ENCODE measurements at regions not wholly inside any gene's neighbourhood (a gene's known extent, or its start where the extent isn't known, plus 50 kb on each side); places are given as distances from the start of the nearest gene placed in this dataset.

DNA sequence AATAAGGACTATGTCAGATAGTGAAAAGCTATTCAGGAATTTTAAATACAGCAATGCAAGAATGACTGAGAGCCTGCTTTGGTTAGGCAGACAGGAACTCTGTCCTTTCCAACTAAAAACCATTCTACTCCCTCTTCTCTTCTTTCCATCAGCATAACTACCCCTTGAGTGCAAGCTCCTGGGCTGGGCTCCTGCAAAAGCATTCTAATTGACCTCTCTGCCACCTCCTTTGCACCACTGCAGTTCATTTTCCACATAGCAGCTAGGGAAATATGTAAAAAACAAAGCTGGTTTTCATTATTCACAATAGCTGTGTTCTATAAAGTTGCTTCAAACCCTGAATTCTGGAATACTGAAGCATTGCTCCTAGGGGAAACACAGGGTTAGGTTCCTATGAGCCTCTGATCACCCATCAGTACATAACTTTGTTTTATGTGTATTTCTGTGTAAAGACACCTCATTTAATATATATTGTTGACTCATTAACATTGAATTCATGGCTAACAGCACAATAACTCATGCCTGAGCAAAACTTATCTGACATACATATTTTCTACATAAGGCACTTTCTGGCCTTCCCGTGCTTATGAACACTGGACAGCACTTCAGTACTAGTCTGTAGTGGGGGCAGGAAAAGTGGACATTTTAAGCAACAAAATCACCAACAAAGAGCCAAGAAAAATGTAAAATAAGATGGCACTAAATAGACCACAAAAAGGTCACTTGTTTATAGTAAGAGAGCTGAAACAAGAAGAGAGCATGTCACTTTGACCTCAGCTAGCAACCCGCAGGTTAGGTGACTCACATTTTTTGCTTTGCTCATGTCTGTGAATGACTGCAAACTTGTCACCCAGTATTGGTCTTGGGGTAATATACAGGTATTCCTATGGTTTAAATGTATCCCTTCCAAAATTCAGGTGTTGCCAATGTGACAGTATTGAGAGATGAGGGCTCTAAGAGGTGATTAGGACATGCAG lies 57.9 kb upstream of the IRF2BP2 start:
- no peak for DNase-seq (ENCODE audit: low spot score)

DNA sequence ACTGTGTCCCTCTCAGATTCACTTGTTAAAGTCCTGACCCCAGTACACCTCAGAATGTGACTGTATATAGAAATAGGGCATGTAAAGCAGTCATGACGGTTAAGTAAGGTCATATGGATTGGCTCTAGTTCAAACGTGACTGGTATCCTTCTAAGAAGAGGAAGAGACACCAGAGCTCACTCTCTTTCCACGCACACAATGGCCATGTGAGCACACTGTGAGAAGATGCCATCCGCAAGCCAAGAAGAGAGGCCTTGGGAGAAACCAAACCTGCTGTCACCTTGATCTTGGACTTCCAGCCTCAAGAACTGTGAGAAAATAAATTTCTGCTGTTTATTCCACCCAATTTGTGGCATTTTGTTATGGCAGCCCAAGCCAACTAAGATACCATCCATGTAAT lies 56.8 kb upstream of the IRF2BP2 start:
- no peak for DNase-seq (ENCODE audit: low spot score)

DNA sequence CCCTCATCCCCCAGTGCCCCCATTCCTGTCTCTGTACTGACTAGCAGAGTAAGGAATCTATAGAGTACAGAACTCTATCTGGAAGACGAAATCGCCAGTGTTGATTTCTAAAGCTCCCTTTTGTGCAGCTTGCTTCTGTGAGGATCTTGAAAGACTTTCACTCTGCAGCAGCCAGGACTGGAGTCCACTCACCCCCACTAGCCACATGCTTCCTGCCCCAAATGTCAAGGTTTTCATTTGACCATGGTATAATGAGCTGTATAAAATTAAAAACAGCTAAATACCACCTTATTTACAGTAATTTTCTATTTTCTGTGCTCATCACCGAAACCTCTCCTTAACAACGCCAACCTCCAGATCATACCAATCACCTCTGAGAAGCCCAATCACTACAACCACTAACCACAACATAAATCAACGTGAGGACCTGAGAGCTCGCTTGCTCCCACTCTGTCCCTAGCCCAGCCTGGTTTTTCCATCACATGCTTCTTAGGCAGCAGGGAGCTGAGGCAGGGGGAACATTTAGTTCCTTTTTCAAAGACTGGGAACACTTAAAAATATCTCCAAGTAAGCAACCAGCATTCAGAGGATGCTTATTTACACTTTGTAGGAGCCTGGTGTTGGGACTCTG lies 56.1 kb upstream of the IRF2BP2 start:
- no peak for DNase-seq (ENCODE audit: low spot score)

DNA sequence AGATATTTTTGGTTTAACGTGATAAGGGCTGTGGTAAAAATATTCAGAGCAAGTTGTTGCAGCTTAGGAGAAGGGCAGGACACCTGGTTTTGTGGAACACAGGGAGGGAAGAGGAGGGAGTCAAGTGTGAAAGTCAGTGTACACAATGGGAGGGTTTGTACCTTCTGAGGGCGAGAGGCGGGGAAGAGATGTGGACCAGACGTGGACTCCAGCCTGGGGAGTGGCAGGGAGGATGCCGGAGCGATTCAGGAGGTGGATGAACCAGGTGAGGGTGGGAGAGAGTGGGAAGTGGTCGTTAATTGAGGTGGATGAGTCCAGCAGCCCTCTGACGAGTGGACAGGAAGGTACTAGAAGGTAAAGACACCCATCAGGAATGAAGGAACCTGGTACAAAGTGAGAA lies 52.2 kb upstream of the IRF2BP2 start:
- DNase-seq (ENCODE audit: low spot score), result no peak

DNA sequence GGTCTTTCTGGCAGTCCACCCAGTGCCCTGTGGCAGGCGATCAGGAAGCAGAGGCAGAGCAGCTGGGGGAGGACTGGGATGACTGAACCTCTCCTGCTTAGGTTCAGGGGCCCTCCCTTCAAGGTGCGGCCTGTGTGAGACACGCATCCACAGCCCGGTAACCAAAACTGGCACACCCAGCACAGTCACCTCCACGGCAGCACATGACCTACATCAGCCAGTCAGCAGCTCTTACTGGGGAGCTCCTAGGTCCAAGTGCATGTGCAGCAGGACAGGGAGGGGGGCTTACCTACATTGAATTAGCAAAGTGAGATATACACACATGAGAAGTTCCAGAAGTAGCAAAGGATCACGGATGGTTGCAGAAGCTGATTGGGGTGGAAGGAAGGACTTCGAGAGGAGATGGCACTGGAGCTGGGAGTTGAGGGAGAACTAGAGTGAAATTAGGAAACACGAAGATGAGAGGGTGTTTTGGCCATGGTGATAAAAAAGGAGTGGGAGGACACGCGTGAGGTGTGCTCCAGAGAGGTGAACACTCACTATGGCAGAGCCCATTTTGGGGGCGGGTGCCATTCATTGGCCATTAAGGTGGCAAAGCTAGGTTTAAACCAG lies 51.4 kb upstream of the IRF2BP2 start:
- no peak for DNase-seq (ENCODE audit: low spot score)

DNA sequence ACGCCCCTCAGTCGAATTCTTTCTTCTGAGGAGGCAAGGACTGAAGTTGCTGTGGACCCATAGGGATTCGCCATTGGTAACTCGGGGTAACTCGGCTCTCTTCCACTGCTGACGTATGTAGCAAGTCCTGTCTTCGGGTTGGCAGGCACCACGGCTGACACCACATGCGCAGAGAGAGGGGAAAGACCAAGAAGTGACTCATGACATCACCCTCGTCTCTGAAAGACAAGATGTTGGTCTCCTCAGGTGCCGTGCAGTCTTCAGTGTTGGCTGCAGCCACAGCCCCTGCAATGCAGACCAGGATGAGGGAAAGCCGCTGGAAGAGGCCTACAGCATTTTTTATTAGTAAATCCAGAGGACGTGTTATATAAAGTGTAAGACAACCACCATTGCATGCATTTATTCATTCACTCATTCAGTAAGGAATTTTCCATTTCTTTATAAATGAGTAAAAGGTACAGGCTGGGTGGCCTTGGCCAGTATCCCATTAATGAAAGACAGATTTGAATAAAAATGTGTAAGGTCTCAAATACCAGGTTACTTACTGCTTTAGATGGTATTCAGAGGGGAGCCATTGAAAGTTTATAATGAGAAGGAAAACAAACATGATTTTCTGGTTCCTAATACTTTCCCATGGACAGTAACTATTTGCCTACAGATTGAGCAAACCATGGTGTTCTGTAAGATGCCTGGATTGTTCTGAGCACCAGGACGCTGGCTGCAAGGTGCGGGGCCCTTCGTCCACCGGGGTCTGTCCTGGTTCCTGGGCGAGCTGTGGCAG lies 50.7 kb upstream of the IRF2BP2 start:
- DNase-seq (ENCODE audit: low spot score), result no peak
